ENCODE measurements at regions not wholly inside any gene's neighbourhood (a gene's known extent, or its start where the extent isn't known, plus 50 kb on each side); places are given as distances from the start of the nearest gene placed in this dataset.
"Not testable (repeated sequence)": the region's sequence is repeated elsewhere in the genome, so short reads cannot be mapped to it uniquely, and the experiment has no call there.

GRCh38 chr5:144994356-144994755 lies 823.7 kb downstream of the KCTD16 start:
- TF ChIP-seq CTCF (IDR thresholded peaks at IDR 0.05); SIN3A (IDR thresholded peaks at IDR 0.05; ENCODE audit: borderline replicate concordance, insufficient read depth, low read depth, low read length); REST (IDR thresholded peaks at IDR 0.05; ENCODE audit: insufficient read depth in 1 of 2, low read depth in 2 of 2, low read length in 1 of 2); POLR2AphosphoS5 (IDR thresholded peaks at IDR 0.05; ENCODE audit: low read depth, low read length); TCF7L2 (IDR thresholded peaks at IDR 0.05; ENCODE audit: low read depth, low read length): not testable (repeated sequence)
